DOHH2 (cell line): ENCODE measurements at regions not wholly inside any gene's neighbourhood (a gene's known extent, or its start where the extent isn't known, plus 50 kb on each side); places are given as distances from the start of the nearest gene placed in this dataset.

Source experiments
- CTCF ChIP-seq: fragments of 200-600 bp; sonication (generic); IDR thresholded peaks from one replicate; pipeline ENCODE4 v1.5.1; 2014; ENCODE audit warnings: antibody characterized with exemption, mild to moderate bottlenecking, low read depth, low read length; ENCODE audit not compliant: poor library complexity, severe bottlenecking
- EZH2phosphoT487 ChIP-seq: fragments of 200-600 bp; sonication (generic); IDR thresholded peaks from 2 replicates; pipeline ENCODE4 v1.6.1; 2017; ENCODE audit warnings: borderline replicate concordance, mild to moderate bottlenecking, antibody characterized with exemption, low read length, moderate library complexity, mixed read lengths

GRCh38 chr9:105993921-105994715 lies 299.8 kb downstream of the TMEM38B start:
- TF ChIP-seq CTCF (no peak), EZH2phosphoT487 (no peak)
